ENCODE measurements at regions not wholly inside any gene's neighbourhood (a gene's known extent, or its start where the extent isn't known, plus 50 kb on each side); places are given as distances from the start of the nearest gene placed in this dataset. TPM values are rescaled to one million over a fixed set of nuclear protein-coding genes. Genes with fewer than 3 reads are reported as not detected.

GRCh38 chr11:10400856-10401255 is 54.2 kb upstream of the AMPD3 start:
- Histone ChIP-seq H3K4me3 (ENCODE audit: low read length) (no peak overlapping the region), H3K23ac (ENCODE audit: low read length) (no peak overlapping the region), H3K36me3 (ENCODE audit: control insufficient read depth, insufficient read depth, low read length) (no peaks in the 10 kb centered on the region), H2BK120ac (ENCODE audit: low read depth, low read length) (no peak overlapping the region), H2BK15ac (replicated peaks; ENCODE audit: low read depth) (no peak overlapping the region), H3K4me1 (ENCODE audit: control insufficient read depth, low read depth, low read length) (no peaks in the 10 kb centered on the region), H3K18ac (ENCODE audit: low read length) (no peak overlapping the region), H3K79me1 (ENCODE audit: low read length) (no peaks in the 10 kb centered on the region), H3K4ac (ENCODE audit: low read depth, low read length) (no peak overlapping the region), H3K9ac (ENCODE audit: low read length) (no peak overlapping the region), H4K8ac (ENCODE audit: low read depth, low read length) (no peak overlapping the region), H2BK5ac (ENCODE audit: low read length) (no peak overlapping the region), H3K27ac (ENCODE audit: low read depth, low read length) (no peak overlapping the region), H2AK5ac (ENCODE audit: low read length) (no peak overlapping the region), H3K79me2 (ENCODE audit: control insufficient read depth, insufficient read depth, low read length) (no peaks in the 10 kb centered on the region), H3K4me2 (ENCODE audit: low read length) (no peak overlapping the region), H4K5ac (ENCODE audit: low read length) (no peak overlapping the region), H3K27me3 (ENCODE audit: insufficient read depth, low read length, poor library complexity) (no peaks in the 10 kb centered on the region), H3K56ac (ENCODE audit: low read length) (no peak overlapping the region)
- no CpG with 5 or more reads among the region's 1 CpG for WGBS (ENCODE audit: extremely low coverage, insufficient coverage, low lambda C conversion rate)
- DNase-seq: no peak

GRCh38 chr11:10401256-10401655 is 53.8 kb upstream of the AMPD3 start:
- H2BK5ac ChIP-seq (ENCODE audit: low read length): no peak overlapping the region
- H3K27ac ChIP-seq (ENCODE audit: low read depth, low read length): no peak overlapping the region
- H3K27me3 ChIP-seq (ENCODE audit: insufficient read depth, low read length, poor library complexity): no peaks in the 10 kb centered on the region
- no peak for DNase-seq
- no peak overlapping the region for H2AK5ac ChIP-seq (ENCODE audit: low read length)
- H3K23ac ChIP-seq (ENCODE audit: low read length): no peak overlapping the region
- H3K4ac ChIP-seq (ENCODE audit: low read depth, low read length): no peak overlapping the region
- no peak overlapping the region for H2BK120ac ChIP-seq (ENCODE audit: low read depth, low read length)
- no peak overlapping the region for H3K9ac ChIP-seq (ENCODE audit: low read length)
- no peak overlapping the region for H4K8ac ChIP-seq (ENCODE audit: low read depth, low read length)
- H3K18ac ChIP-seq (ENCODE audit: low read length): no peak overlapping the region
- no peak overlapping the region for H3K4me2 ChIP-seq (ENCODE audit: low read length)
- H4K5ac ChIP-seq (ENCODE audit: low read length): no peak overlapping the region
- H2BK15ac ChIP-seq (replicated peaks; ENCODE audit: low read depth): no peak overlapping the region
- WGBS (ENCODE audit: extremely low coverage, insufficient coverage, low lambda C conversion rate): no CpG with 5 or more reads among the region's 3 CpGs
- no peak overlapping the region for H3K4me3 ChIP-seq (ENCODE audit: low read length)
- H3K56ac ChIP-seq (ENCODE audit: low read length): no peak overlapping the region
- H3K79me1 ChIP-seq (ENCODE audit: low read length): no peaks in the 10 kb centered on the region
- H3K4me1 ChIP-seq (ENCODE audit: control insufficient read depth, low read depth, low read length): no peaks in the 10 kb centered on the region
- no peaks in the 10 kb centered on the region for H3K36me3 ChIP-seq (ENCODE audit: control insufficient read depth, insufficient read depth, low read length)
- H3K79me2 ChIP-seq (ENCODE audit: control insufficient read depth, insufficient read depth, low read length): no peaks in the 10 kb centered on the region

- H3K79me1 ChIP-seq (ENCODE audit: low read length): no peaks in the 10 kb centered on the region
- no peak overlapping the region for H2BK120ac ChIP-seq (ENCODE audit: low read depth, low read length)
- H3K4ac ChIP-seq (ENCODE audit: low read depth, low read length): no peak overlapping the region
- no peak overlapping the region for H2BK15ac ChIP-seq (replicated peaks; ENCODE audit: low read depth)
- no peak for DNase-seq
- no peak overlapping the region for H3K4me3 ChIP-seq (ENCODE audit: low read length)
- H3K79me2 ChIP-seq (ENCODE audit: control insufficient read depth, insufficient read depth, low read length): no peaks in the 10 kb centered on the region
- WGBS (ENCODE audit: extremely low coverage, insufficient coverage, low lambda C conversion rate): no CpG with 5 or more reads among the region's 4 CpGs
- H3K27me3 ChIP-seq (ENCODE audit: insufficient read depth, low read length, poor library complexity): no peaks in the 10 kb centered on the region
- H2AK5ac ChIP-seq (ENCODE audit: low read length): no peak overlapping the region
- H3K56ac ChIP-seq (ENCODE audit: low read length): no peak overlapping the region
- no peak overlapping the region for H4K5ac ChIP-seq (ENCODE audit: low read length)
- H2BK5ac ChIP-seq (ENCODE audit: low read length): no peak overlapping the region
- no peaks in the 10 kb centered on the region for H3K4me1 ChIP-seq (ENCODE audit: control insufficient read depth, low read depth, low read length)
- H3K36me3 ChIP-seq (ENCODE audit: control insufficient read depth, insufficient read depth, low read length): no peaks in the 10 kb centered on the region
- H3K18ac ChIP-seq (ENCODE audit: low read length): no peak overlapping the region
- no peak overlapping the region for H4K8ac ChIP-seq (ENCODE audit: low read depth, low read length)
- H3K4me2 ChIP-seq (ENCODE audit: low read length): no peak overlapping the region
- H3K27ac ChIP-seq (ENCODE audit: low read depth, low read length): no peak overlapping the region
- H3K9ac ChIP-seq (ENCODE audit: low read length): no peak overlapping the region
- no peak overlapping the region for H3K23ac ChIP-seq (ENCODE audit: low read length)
Observed at GRCh38 chr11:10401696-10402392, 53.2 kb upstream of the AMPD3 start.

Small RNAs in the stretch of these regions (small RNA-seq; reads per million reads assigned to genes)
- not detected for gene RNU6ATAC33P (ENCODE audit: insufficient read depth)

All from mesendoderm (in vitro differentiated cells).